ENCODE measurements at regions not wholly inside any gene's neighbourhood (a gene's known extent, or its start where the extent isn't known, plus 50 kb on each side); places are given as distances from the start of the nearest gene placed in this dataset.
"Not testable (repeated sequence)": the region's sequence is repeated elsewhere in the genome, so short reads cannot be mapped to it uniquely, and the experiment has no call there.

GRCh38 chr2:106010818-106011355 lies 183.2 kb downstream of the UXS1 start:
- no peak for DNase-seq (ENCODE audit: low read depth in 2 of 2)

- no peak for DNase-seq (ENCODE audit: low read depth in 2 of 2)
These were observed 185.0 kb downstream of the UXS1 start for GRCh38 chr2:106009096-106009495.

- no peak for DNase-seq (ENCODE audit: low read depth in 2 of 2)
These were observed 189.2 kb downstream of the UXS1 start for GRCh38 chr2:106004851-106005250.

DNA sequence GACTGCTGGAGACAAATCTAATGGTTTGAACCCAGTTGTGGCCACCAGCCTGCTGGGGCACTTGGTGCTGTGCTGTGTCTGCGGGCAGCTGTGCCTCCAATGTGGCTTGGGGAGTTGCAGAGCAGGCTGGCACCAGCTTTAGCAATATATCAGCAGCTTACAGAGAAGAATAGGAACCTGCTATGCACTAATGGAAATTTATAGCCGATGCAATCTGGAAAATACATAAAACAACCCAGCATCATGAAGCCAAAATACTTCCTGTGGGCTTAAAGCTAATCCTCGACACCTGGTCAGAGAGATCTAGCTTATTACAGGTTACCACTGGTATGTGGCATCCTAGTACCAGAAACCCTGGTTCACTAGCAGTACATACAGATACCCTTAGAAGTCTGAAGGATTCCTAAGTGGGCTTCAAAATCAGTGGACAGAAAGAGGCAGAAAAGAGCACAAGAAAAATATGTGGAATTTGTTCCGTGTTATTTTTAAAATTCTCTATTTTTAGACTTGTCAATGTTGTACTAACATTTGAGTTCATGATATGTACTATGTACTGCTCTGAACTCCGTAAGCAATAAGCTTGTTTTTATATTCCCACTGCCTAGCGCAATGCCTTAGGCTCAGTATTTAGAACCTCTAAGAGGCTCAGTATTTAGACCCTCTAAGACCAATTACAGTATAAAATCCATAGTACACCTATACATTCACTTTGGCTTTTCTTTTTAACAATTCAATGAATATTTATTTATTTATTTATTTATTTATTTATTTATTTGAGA lies 194.7 kb downstream of the UXS1 start:
- no peak for DNase-seq (ENCODE audit: low read depth in 2 of 2)

GRCh38 chr2:105997711-105998110 lies 196.4 kb downstream of the UXS1 start:
- no peak for DNase-seq (ENCODE audit: low read depth in 2 of 2)

DNA sequence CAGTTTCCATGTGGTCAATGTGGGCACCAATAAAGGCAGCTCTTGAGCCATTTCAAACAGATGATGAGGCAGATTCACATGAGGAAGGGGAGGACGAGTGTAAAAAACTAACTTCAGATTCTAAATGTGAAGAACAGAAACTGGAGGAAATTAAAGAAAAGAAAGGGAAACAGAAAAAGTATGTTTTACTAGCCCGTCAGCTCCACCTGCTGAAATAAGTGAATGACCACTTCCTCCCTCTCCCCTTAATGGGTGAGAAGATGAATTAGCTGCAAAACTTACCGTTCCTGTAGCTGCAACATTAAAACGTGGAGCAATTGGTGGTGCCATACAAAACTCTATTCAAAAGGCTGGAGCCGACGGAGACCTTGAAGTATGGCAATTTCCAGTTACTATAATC lies 203.5 kb downstream of the UXS1 start:
- DNase-seq (ENCODE audit: low read depth in 2 of 2): no peak

GRCh38 chr2:105989803-105990202 lies 204.3 kb downstream of the UXS1 start:
- DNase-seq (ENCODE audit: low read depth in 2 of 2): not testable (repeated sequence)

GRCh38 chr2:105989070-105989469 lies 205.0 kb downstream of the UXS1 start:
- no peak for DNase-seq (ENCODE audit: low read depth in 2 of 2)

- DNase-seq (ENCODE audit: low read depth in 2 of 2): no peak
These were observed 216.3 kb downstream of the UXS1 start for GRCh38 chr2:105977807-105978206.

GRCh38 chr2:105977212-105977611 lies 216.9 kb downstream of the UXS1 start:
- no peak for DNase-seq (ENCODE audit: low read depth in 2 of 2)

- no peak for DNase-seq (ENCODE audit: low read depth in 2 of 2)
These were observed 219.3 kb downstream of the UXS1 start for GRCh38 chr2:105974812-105975211.

- DNase-seq (ENCODE audit: low read depth in 2 of 2): no peak
These were observed 221.2 kb downstream of the UXS1 start for GRCh38 chr2:105972927-105973326.

GRCh38 chr2:105972246-105972645 lies 221.9 kb downstream of the UXS1 start:
- no peak for DNase-seq (ENCODE audit: low read depth in 2 of 2)

- DNase-seq (ENCODE audit: low read depth in 2 of 2): no peak
These were observed 224.5 kb downstream of the UXS1 start for GRCh38 chr2:105969552-105969951.

DNA sequence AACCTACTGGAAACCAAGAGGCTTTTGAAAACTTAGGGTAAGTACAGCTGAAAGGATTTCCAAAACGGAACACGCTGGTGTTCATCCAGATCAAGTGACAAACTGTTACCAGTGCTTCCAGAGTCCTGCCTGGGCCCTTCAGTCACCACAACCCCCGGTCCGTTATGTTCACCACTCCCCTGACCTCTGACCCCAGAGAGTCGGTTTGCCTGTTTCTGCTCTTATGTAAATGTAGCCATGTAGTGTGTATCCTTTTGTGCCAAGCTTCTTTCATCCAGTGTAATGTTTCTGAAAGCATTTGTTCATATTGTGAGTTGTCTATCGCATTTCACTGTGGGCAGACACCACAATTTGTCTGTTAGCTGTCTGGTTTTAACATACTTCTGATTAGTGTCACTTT lies 217.5 kb downstream of the NCK2 start:
- no peak for DNase-seq (ENCODE audit: low read depth in 2 of 2)

DNA sequence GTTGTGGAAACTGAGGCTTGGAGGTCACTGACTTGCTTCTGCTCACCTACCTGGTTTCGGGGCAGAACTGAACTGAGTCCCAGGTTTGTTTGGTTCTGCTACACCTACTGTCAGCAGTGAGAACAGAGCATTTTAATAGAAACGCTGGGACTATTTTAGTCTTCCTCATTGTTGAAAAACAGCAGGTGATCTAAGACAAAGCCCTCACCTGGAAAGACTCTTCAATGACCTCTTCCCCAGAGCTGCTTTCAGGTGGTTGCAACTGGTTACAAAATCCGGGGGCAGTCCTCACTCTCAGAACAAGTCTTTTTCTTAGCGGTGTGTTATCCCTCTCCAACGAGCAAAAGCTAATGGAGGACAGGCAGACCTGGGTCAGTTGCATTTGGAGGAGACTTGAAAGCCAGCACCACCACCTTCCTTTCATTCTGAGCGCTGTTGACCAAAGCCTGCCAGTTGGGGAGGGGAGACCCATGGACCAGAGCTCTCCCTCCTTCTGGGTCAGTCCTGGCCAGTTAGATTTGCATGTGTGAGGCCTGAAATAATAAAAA lies 217.0 kb downstream of the NCK2 start:
- no peak for DNase-seq (ENCODE audit: low read depth in 2 of 2)

- DNase-seq (ENCODE audit: low read depth in 2 of 2): no peak
These were observed 214.6 kb downstream of the NCK2 start for GRCh38 chr2:105959357-105959756.

GRCh38 chr2:105954891-105955290 lies 210.2 kb downstream of the NCK2 start:
- DNase-seq (ENCODE audit: low read depth in 2 of 2): no peak

DNA sequence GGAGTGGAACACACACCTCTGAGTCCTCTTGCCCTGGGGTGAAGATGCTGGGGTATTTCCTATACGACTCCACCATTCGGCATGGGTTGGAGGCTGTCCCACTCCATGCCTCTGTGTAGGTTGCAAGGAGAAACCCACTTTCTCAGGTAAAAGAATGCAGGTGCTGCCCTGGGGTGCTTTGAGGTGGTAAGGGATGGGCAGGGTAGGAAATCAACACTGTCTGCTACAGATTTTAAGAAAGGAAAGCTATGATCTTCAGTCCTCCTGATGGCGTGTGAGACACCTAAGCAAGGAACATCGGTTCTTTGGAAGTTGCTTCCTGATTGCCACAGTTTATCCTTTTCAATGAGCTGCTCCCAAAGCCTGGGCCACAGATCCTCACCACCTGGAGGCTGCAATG lies 209.2 kb downstream of the NCK2 start:
- DNase-seq (ENCODE audit: low read depth in 2 of 2): no peak

GRCh38 chr2:105952131-105952530 lies 207.4 kb downstream of the NCK2 start:
- no peak for DNase-seq (ENCODE audit: low read depth in 2 of 2)

DNA sequence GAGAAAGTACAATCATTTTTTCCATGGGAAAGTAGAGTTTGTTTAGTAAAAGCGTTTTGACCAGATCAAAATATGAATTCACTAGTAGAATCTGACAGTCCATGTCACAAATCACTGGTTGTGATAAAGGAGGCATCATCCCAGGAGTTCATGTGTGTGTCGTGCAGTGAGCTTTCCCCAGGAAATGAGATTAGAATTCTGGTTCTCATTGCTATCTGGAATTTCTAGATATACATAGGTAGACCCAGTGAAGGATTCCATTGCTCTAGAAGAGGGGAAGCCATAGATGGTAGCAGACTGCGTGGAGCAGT lies 206.6 kb downstream of the NCK2 start:
- no peak for DNase-seq (ENCODE audit: low read depth in 2 of 2)

DNA sequence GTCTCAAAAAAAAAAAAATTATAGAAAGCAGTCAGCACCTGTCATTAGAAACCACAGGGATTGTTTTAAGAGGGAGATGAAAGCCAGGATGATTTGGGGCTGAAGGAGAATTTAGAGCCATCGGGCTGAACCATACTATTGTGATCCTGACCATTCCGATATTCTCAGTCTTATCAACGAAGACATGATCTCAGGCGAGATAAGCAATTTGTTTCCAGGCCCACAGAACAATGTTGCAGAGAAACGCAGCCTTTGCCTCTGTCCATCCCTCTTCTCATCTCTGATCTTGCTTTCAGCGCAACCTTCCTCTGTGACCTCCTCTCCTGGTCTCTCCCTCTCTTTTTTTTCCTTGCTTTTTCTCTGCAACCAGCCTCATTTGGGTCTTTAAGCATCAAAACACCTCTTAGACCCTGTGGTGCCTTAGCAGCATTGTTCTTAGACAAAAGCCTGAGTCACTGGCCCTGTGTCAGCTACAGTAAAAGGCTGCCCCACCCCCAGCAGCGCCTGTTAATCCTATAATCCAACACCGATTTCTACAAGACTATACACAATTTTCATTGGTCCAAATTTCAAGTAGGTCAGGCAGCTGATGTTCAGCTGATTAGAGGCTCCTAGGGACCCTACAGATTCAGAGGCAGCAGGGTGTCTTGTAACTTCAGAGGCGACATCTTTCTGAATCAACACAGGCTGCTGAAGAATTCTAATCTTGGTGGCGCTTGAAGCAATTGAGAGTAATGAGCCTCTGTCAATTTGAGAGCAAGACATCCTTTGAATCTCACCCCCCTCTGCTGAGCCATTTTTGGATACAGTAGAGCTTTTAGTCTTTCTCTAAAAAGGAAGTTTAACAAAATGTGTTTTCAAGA lies 206.0 kb downstream of the NCK2 start:
- no peak for DNase-seq (ENCODE audit: low read depth in 2 of 2)
